Erythroblast (primary cell): ENCODE measurements at regions not wholly inside any gene's neighbourhood (a gene's known extent, or its start where the extent isn't known, plus 50 kb on each side); places are given as distances from the start of the nearest gene placed in this dataset.
"Not testable (repeated sequence)": the region's sequence is repeated elsewhere in the genome, so short reads cannot be mapped to it uniquely, and the experiment has no call there.

Experiments used
- DNase-seq, 2 experiments: peaks; one replicate each; lab custom pipeline; 2025; lab: John Stamatoyannopoulos, UW
- GATA1 ChIP-seq: IDR thresholded peaks from 2 replicates; pipeline ENCODE4 v1.6.1; 2011; ENCODE audit warnings: low read depth, mild to moderate bottlenecking, control low read depth, low read length, moderate library complexity
- POLR2A ChIP-seq: IDR thresholded peaks from 2 replicates; pipeline ENCODE4 v1.6.1; 2011; ENCODE audit warnings: mild to moderate bottlenecking, low read length

DNA sequence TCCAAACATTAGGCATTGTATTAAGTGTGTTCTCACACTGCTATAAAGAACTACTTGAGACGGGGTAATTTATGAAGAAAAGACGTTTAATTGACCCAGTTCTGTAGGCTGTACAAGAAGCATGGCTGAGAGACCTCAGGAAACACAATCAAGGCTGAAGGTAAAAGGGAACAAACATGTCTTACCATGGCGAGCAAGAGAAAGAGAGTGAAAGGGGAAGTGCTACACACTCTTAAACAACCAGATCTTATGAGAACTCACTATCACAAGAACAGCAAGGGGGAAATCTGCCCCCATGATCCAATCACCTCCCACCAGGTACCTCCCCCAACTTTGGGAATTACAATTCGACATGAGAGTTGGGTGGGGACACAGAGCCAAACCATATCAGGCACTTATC is 86.6 kb upstream of the TOP1 start:
- no peak for TF ChIP-seq POLR2A
- DNase-seq, result no peak

DNA sequence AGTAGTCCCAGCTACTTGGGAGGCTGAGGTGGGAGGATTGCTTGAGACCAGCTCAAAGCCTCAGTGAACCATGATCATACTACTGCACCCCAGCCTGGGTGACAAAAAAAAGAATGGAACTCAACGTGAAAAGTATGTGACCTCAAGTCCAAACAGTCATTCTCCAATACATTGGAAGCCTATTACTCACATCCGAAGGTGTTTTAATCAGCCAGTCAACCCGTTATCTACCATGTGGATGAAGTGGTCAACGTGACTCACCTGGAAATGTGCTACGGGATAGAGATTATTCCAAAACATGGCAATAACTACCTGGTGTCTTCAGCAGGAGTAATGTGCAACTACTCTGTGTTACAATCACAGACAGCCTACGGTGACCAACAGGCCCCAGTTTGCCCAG is 85.8 kb upstream of the TOP1 start:
- no peak for DNase-seq
- TF ChIP-seq GATA1, result no peak
- no peak for TF ChIP-seq POLR2A

DNA sequence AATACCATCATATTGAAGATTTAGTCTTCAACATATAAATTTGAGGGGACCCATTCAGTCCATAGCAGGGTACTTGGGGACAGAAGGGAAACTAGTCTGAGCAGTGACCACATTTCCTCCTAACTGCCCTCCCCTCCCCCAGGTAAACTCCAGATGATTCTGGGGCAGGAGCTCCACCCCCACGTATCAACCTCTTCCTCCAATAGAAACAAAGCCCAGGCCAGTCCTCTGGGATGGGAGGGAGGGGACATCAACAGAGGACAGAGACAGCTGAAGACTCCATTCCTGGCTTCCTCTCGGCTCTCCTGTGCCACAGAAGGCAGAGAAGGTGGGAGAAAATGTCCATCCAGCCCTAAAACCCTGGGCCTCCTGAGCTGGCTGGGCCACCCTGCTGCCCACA is 85.0 kb upstream of the TOP1 start:
- DNase-seq, result no peak
- no peak for TF ChIP-seq POLR2A
- no peak for TF ChIP-seq GATA1

DNA sequence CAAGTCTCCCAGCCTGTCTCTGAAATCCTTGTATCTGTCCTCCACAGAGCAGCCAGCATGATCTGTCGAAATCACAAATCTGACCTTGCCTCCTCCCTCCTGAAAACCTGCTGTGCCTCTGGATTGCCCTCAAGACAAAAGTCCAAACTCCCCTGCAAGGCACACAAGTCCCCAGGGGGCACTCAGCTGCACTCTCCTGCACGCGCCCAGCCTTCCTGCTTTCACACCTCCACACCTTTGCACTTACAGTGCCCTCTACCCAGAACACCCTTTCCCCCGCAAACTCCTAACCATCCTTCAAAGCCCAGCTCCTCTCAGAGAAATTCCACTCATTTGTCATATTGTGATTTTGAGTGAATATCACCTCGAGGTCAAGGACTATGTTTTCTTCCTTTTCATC is 83.4 kb upstream of the TOP1 start:
- DNase-seq, result no peak
- TF ChIP-seq POLR2A (no peak), GATA1 (no peak)

DNA sequence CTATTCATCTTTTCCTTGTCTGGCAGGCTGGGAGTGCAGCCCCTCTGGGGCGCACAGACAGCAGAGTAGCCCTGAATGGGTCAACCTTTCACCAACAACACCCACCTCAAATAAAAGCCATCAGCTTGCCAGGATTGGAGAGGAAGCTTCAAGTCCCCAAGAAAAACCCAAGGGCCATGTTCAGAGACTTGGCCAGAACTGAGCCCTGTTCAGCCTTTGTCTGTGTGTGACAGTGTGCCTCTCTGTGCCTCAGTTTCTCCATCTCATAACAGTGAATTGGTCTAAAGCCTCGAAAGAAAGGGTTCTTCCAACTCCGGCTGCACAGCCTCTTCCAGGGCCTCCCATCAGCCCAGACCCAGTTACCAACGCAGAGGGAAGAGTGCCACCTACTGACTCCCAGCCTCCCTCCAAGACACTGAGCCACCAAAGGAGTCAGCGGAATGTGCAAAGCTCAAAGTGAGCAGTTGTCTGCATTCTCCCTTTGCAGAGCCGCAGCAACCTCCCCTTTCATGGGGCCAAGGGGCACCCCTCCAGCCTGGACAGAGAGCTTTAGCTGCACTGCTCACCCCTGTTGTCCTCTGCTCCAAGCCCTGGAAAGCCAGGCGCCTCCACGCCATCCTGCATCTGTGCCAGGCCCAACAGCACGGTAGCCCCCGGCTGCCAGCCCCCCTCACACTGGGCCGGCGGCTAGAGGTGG is 82.7 kb upstream of the TOP1 start:
- no peak for TF ChIP-seq POLR2A
- TF ChIP-seq GATA1, result no peak
- DNase-seq, result peak in 1 of 2 experiments; percentile 18

DNA sequence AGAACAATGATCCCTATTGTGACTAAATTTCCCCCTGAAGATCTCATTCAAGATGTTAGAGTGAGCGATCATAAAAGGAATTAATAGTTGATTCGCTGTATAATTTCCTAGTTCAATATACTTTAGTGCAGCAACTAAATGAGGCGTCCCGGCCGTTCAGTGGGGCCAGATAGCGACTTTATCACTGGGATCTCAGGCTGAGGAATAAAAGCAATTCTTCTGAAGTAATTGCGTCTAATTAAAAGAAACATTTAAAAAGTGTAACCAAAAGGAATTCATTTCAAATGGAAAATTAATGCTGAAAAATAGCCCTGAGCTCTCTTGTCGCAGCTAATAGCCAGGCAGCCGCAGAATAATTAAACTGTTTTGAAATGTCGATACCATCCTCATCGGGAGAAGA is 82.2 kb upstream of the TOP1 start:
- no peak for DNase-seq
- TF ChIP-seq GATA1 (no peak), POLR2A (no peak)

DNA sequence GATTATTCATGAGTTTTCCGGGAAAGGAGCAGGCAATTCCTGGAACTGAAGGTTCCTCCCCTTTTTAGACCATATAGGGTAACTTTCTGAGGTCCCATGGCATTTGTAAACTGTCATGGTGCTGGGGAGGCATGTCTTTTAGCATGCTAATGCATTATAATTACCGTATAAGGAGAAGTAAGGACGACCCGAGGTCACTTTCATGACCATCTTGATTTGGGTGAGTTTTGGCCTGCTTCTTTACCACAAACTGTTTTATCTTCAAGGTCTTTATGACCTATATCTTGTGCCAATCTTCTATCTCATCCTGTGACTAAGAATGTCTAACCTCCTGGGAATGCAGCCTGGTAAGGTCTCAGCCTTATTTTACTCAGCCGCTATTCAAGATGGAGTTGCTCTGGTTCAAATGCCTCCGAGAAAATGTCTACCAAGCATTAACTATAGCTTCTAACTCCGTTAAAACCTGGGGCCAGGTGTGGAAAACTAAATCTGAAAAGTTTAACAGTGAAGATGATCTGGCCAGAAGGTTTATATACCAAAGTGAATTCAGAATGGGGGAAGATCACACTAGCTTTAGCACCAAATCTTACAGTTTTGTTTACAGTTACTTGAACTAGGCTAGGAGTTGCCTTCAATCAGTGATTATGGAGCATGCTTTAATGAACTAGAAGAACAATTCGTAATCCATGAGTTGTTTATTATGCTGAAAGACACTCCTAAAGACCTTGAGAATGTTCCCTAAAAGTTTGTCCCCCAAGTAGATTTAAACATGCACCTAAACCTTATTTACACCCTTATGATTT is 80.0 kb upstream of the TOP1 start:
- TF ChIP-seq GATA1, result no peak
- no peak for TF ChIP-seq POLR2A
- DNase-seq, result peak; percentile 11 to 16

- DNase-seq, result no peak
- TF ChIP-seq POLR2A (no peak), GATA1 (no peak)
Measured at GRCh38 chr20:40949346-40949745, 79.3 kb upstream of the TOP1 start.

DNA sequence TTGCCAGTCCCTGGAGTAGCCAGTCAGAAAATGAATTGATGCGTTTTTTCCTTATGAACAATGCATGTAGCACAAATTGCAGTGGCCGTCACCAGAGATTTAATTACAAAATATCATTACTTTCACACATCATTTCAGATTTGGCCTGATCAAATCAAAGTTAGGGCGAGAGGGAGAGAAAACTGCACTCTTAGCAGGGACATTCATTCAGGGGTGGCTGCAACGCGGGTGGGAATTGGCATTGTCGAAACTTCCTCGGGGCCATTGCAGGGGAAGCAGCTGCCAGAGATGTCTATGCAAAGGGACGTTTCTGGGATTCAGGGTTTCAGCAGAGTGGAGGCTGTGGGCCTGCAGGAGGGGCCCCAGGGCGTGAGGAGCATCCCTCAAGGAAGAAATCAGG is 76.5 kb upstream of the TOP1 start:
- TF ChIP-seq GATA1 (no peak), POLR2A (no peak)
- no peak for DNase-seq

- no peak for DNase-seq
- no peak for TF ChIP-seq POLR2A
- TF ChIP-seq GATA1, result no peak
Measured at GRCh38 chr20:40953416-40953815, 75.2 kb upstream of the TOP1 start.

DNA sequence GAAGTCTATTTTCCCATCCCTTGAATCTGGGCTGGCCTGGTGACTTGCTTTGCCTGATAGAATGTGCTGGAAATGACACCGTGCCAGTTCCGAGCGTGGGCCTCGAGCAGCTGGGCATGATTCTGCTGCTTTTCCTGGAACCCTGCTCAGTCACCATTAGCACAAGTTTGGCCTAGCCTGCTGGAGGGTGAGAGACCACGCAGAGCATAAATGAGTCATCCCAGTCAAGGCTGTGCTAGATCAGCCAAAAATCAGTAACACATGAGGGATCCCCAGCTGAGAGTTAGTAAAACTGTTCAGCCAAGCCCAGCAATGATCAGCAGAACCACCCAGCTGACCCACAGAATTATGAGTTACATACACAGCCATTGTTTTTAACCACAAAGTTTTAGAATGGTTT is 74.8 kb upstream of the TOP1 start:
- no peak for DNase-seq
- TF ChIP-seq POLR2A, result no peak

DNA sequence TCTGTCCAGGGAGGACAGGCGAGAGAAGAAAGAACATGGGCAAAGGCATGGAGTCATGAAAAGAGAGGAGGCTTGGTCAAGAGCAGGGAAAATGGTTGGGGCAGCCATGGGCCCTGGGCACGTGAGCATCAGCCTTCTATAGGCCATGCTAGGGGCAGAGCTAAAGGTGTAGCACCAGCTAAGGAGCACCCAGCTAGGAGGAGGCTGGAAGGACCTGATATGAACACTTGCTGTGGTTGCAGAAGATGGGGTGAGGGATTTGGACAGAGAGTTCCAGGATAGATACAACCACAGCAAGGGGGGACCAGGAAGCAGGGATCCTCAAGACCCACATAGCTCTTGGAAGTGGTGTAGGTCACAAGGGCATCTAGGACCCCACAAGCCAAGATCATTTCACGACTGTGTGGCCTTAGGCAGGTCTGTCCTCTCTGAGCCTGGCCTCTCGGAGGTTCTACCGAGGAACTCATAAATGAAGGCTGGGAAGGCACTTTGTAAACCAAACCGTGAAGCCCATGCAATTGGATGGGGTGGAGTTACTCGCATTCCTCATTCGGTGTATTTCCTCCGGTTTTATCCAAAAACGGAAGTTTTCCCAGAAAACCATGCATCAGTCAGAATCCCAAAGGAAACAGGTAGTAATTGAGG is 74.0 kb upstream of the TOP1 start:
- TF ChIP-seq POLR2A (no peak), GATA1 (no peak)
- no peak for DNase-seq

GRCh38 chr20:40955326-40955725 is 73.3 kb upstream of the TOP1 start:
- DNase-seq, result no peak
- TF ChIP-seq GATA1 (no peak), POLR2A (no peak)

GRCh38 chr20:40955826-40956225 is 72.8 kb upstream of the TOP1 start:
- not testable (repeated sequence) for DNase-seq
